CD4-positive, alpha-beta T cell (primary cell): ENCODE measurements at regions not wholly inside any gene's neighbourhood (a gene's known extent, or its start where the extent isn't known, plus 50 kb on each side); places are given as distances from the start of the nearest gene placed in this dataset.

Experiments used
- ATAC-seq: fragments of 200-7000 bp; cut with Tn5 transposase; one replicate; pipeline ENCODE4 v1.10.0; 2022; ENCODE audit warnings: mild to moderate bottlenecking; ENCODE audit not compliant: poor library complexity
- CTCF ChIA-PET: fragments of 350-600 bp; sonication (Branson Sonifier 250); formaldehyde crosslinking; loops from one replicate; lab custom pipeline; 2021; ENCODE audit warnings: antibody characterized with exemption, inconsistent platforms; lab: Charles Lee
- POLR2A ChIA-PET: fragments of 350-600 bp; sonication (Branson Sonifier 250); formaldehyde crosslinking; loops from one replicate; lab custom pipeline; 2021; ENCODE audit warnings: antibody characterized with exemption, inconsistent platforms; lab: Charles Lee
- DNase-seq, 14 experiments: peaks; one replicate each; pipeline ENCODE4 v3.0.0-alpha.2; 2013 to 2020; ENCODE audit warnings: mixed read lengths in 2 of 14
- H3K27ac ChIP-seq, 2 donors: one replicate each; pipeline versions ENCODE4 v1.5.1 to v1.7.0; 2013; ENCODE audit warnings: low read length in 2 of 2, low read depth in 1 of 2, mild to moderate bottlenecking in 1 of 2
- H3K27me3 ChIP-seq, 2 experiments: 1 replicate in 1 of 2; 2 replicates in 1 of 2; pipeline versions ENCODE4 v1.6.1 to v1.7.0; 2013; ENCODE audit warnings: low read length in 2 of 2, control low read depth in 1 of 2, mild to moderate bottlenecking in 1 of 2, moderate library complexity in 1 of 2; ENCODE audit not compliant: insufficient read depth in 2 of 2, control insufficient read depth in 1 of 2
- H3K36me3 ChIP-seq: one replicate; pipeline ENCODE4 v1.6.1; 2013; ENCODE audit warnings: low read length, control low read depth; ENCODE audit not compliant: insufficient read depth
- H3K4me1 ChIP-seq: one replicate; pipeline ENCODE4 v1.6.1; 2013; ENCODE audit warnings: low read length, control low read depth; ENCODE audit not compliant: insufficient read depth
- H3K4me3 ChIP-seq: one replicate; pipeline ENCODE4 v1.5.1; 2013; ENCODE audit warnings: mild to moderate bottlenecking, low read length, moderate library complexity
- H3K9me3 ChIP-seq, 2 experiments: 1 replicate in 1 of 2; 2 replicates in 1 of 2; pipeline versions ENCODE4 v1.6.1 to v1.7.0; 2013; ENCODE audit warnings: low read length in 2 of 2, mild to moderate bottlenecking in 2 of 2, control low read depth in 1 of 2, moderate library complexity in 1 of 2; ENCODE audit not compliant: control insufficient read depth in 1 of 2, insufficient read depth in 1 of 2
- H3K27ac Mint-ChIP-seq: one replicate; pipeline ENCODE4 v1.8.0; 2020; ENCODE audit warnings: mixed read lengths
- H3K27me3 Mint-ChIP-seq: one replicate; pipeline ENCODE4 v1.8.0; 2021; ENCODE audit warnings: mixed read lengths
- H3K36me3 Mint-ChIP-seq: one replicate; pipeline ENCODE4 v1.8.0; 2021; ENCODE audit warnings: low read depth, mixed read lengths
- H3K4me1 Mint-ChIP-seq: one replicate; pipeline ENCODE4 v1.8.0; 2021; ENCODE audit warnings: low read depth, mixed read lengths
- H3K4me3 Mint-ChIP-seq: one replicate; pipeline ENCODE4 v1.8.0; 2020; ENCODE audit warnings: mild to moderate bottlenecking, mixed read lengths
- H3K9me3 Mint-ChIP-seq: one replicate; pipeline ENCODE4 v1.8.0; 2020; ENCODE audit warnings: mixed read lengths
- intact Hi-C, 2 experiments: fragments of 100-400 bp; cut with DNase I in 1 of 2; cut with micrococcal nuclease in 1 of 2; formaldehyde crosslinking; loops; one replicate each; pipeline versions ENCODE4 v1.15.1 to v1.9.0; 2023 to 2025; cut with DNase I, micrococcal nuclease
- TF ChIP-seq, protein P1 (sequence below): fragments of 200-600 bp; IDR thresholded peaks from one replicate; pipeline ENCODE4 v1.8.0; 2022; ENCODE audit warnings: antibody characterized with exemption, mild to moderate bottlenecking

GRCh38 chr14:40944521-40944920, 662.2 kb upstream of the LRFN5 start:
- Mint-ChIP-seq H3K27me3 (no peaks in the 10 kb centered on the region), H3K4me3 (no peak overlapping the region), H3K9me3 (peaks cover 4% of the 10 kb centered on the region), H3K27ac (no peak overlapping the region), H3K4me1 (no peaks in the 10 kb centered on the region), H3K36me3 (no peaks in the 10 kb centered on the region)
- Histone ChIP-seq H3K4me3 (no peak overlapping the region), H3K27me3 (no peaks in the 10 kb centered on the region), H3K4me1 (no peaks in the 10 kb centered on the region), H3K27ac (no peak overlapping the region), H3K9me3 (no peaks in the 10 kb centered on the region), H3K36me3 (no peaks in the 10 kb centered on the region)
- DNase-seq (no peak), ATAC-seq (no peak)
- TF ChIP-seq, protein P1, sequence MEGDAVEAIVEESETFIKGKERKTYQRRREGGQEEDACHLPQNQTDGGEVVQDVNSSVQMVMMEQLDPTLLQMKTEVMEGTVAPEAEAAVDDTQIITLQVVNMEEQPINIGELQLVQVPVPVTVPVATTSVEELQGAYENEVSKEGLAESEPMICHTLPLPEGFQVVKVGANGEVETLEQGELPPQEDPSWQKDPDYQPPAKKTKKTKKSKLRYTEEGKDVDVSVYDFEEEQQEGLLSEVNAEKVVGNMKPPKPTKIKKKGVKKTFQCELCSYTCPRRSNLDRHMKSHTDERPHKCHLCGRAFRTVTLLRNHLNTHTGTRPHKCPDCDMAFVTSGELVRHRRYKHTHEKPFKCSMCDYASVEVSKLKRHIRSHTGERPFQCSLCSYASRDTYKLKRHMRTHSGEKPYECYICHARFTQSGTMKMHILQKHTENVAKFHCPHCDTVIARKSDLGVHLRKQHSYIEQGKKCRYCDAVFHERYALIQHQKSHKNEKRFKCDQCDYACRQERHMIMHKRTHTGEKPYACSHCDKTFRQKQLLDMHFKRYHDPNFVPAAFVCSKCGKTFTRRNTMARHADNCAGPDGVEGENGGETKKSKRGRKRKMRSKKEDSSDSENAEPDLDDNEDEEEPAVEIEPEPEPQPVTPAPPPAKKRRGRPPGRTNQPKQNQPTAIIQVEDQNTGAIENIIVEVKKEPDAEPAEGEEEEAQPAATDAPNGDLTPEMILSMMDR = no peak
- ChIA-PET CTCF (no interaction called here), POLR2A (no interaction called here)
- intact Hi-C loops = no loop called here

DNA sequence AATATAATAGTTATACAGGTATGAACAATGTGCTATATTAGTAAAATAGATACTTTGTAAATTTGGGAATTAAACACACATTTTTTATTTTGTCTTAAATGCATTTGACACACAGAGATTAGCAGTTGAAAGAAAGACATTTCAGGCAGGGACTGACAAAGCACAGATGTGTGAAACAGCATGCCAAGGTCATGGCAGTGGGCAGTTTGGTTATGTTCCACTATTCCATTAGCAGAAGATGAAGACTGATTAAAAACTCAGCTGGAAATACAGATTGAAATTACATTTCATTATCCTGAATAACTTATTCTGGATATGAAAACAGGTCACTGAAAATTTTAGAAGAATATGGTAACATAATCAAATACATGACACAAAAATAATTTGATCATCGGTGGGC, 669.8 kb upstream of the LRFN5 start:
- H3K27ac Mint-ChIP-seq = no peak overlapping the region
- TF ChIP-seq, protein P1 = no peak
- no peak overlapping the region for H3K27ac ChIP-seq
- no peaks in the 10 kb centered on the region for H3K27me3 Mint-ChIP-seq
- ATAC-seq = no peak
- H3K9me3 ChIP-seq = no peaks in the 10 kb centered on the region
- H3K9me3 Mint-ChIP-seq = no peaks in the 10 kb centered on the region
- H3K27me3 ChIP-seq = no peaks in the 10 kb centered on the region
- ChIA-PET POLR2A (no interaction called here), CTCF (no interaction called here)
- no peak overlapping the region for H3K4me3 ChIP-seq
- no peaks in the 10 kb centered on the region for H3K4me1 ChIP-seq
- no peak for DNase-seq
- no peaks in the 10 kb centered on the region for H3K36me3 Mint-ChIP-seq
- no peak overlapping the region for H3K4me3 Mint-ChIP-seq
- H3K4me1 Mint-ChIP-seq = no peaks in the 10 kb centered on the region
- H3K36me3 ChIP-seq = no peaks in the 10 kb centered on the region
- intact Hi-C loops = no loop called here

DNA sequence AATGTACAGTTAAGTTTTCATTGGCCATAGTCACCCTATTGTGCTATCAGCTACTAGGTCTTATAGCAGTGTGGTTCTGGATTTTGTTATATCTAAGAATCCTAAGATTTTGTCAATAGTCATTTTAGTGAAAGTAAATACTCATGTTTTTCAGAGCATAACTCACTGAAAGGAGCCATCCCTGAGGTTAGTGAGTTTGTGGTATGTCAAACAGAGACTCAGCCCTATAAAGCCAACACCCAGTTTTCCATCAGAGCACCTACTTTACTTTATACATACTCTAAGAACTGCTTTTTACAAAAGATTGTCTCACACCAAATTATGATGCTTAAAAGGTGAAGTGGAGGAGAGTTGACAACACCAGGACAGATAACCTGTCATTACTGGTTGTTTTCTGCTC, 686.3 kb upstream of the LRFN5 start:
- TF ChIP-seq, protein P1 = no peak
- Mint-ChIP-seq H3K36me3 (no peaks in the 10 kb centered on the region), H3K9me3 (peaks cover 9% of the 10 kb centered on the region), H3K27ac (no peak overlapping the region), H3K4me1 (no peaks in the 10 kb centered on the region), H3K4me3 (no peak overlapping the region), H3K27me3 (no peaks in the 10 kb centered on the region)
- ChIA-PET POLR2A (no interaction called here), CTCF (no interaction called here)
- Histone ChIP-seq H3K27me3 (no peaks in the 10 kb centered on the region), H3K4me1 (no peaks in the 10 kb centered on the region), H3K36me3 (no peaks in the 10 kb centered on the region), H3K27ac (no peak overlapping the region), H3K9me3 (no peaks in the 10 kb centered on the region), H3K4me3 (no peak overlapping the region)
- intact Hi-C loops = no loop called here
- DNase-seq (no peak), ATAC-seq (no peak)
